GM21825 (cell line): ENCODE measurements at regions not wholly inside any gene's neighbourhood (a gene's known extent, or its start where the extent isn't known, plus 50 kb on each side); places are given as distances from the start of the nearest gene placed in this dataset.

Experiments
- ATAC-seq: cut with Tn5 transposase; IDR thresholded peaks from one replicate; pipeline ENCODE4 v1.9.1; 2021; ENCODE audit warnings: mild to moderate bottlenecking, moderate library complexity; ENCODE audit not compliant: unreplicated experiment

GRCh38 chr3:152051501-152052404 is 178.3 kb downstream of the SUCNR1 start:
- no peak for ATAC-seq

GRCh38 chr3:152053866-152054265 is 180.4 kb downstream of the SUCNR1 start:
- no peak for ATAC-seq

- ATAC-seq = no peak
These were observed 180.9 kb downstream of the SUCNR1 start for GRCh38 chr3:152054315-152054714.

- no peak for ATAC-seq
These were observed 182.6 kb downstream of the SUCNR1 start for GRCh38 chr3:152056073-152056472.

GRCh38 chr3:152056481-152056880 is 183.0 kb downstream of the SUCNR1 start:
- no peak for ATAC-seq

- no peak for ATAC-seq
These were observed 183.5 kb downstream of the SUCNR1 start for GRCh38 chr3:152056987-152057386.

- no peak for ATAC-seq
These were observed 185.4 kb downstream of the SUCNR1 start for GRCh38 chr3:152058856-152059255.

- ATAC-seq = no peak
These were observed 187.3 kb downstream of the SUCNR1 start for GRCh38 chr3:152060701-152061100.

GRCh38 chr3:152061296-152061695 is 187.9 kb downstream of the SUCNR1 start:
- ATAC-seq = no peak

- ATAC-seq = no peak
These were observed 196.4 kb downstream of the SUCNR1 start for GRCh38 chr3:152069871-152070270.

- no peak for ATAC-seq
These were observed 197.4 kb upstream of the MBNL1 start for GRCh38 chr3:152071315-152071714.

- ATAC-seq = peak; percentile 58
These were observed 196.8 kb upstream of the MBNL1 start for GRCh38 chr3:152071924-152072323.

GRCh38 chr3:152073267-152073666 is 195.5 kb upstream of the MBNL1 start:
- no peak for ATAC-seq

GRCh38 chr3:152076148-152076547 is 192.6 kb upstream of the MBNL1 start:
- ATAC-seq = no peak

- no peak for ATAC-seq
These were observed 188.7 kb upstream of the MBNL1 start for GRCh38 chr3:152079980-152080379.

GRCh38 chr3:152083135-152083534 is 185.6 kb upstream of the MBNL1 start:
- no peak for ATAC-seq

- no peak for ATAC-seq
These were observed 184.1 kb upstream of the MBNL1 start for GRCh38 chr3:152084441-152085158.

- ATAC-seq = no peak
These were observed 181.6 kb upstream of the MBNL1 start for GRCh38 chr3:152087153-152087552.

GRCh38 chr3:152089528-152089927 is 179.2 kb upstream of the MBNL1 start:
- no peak for ATAC-seq

GRCh38 chr3:152091725-152092124 is 177.0 kb upstream of the MBNL1 start:
- ATAC-seq = no peak

GRCh38 chr3:152093901-152094300 is 174.8 kb upstream of the MBNL1 start:
- no peak for ATAC-seq

GRCh38 chr3:152094406-152094805 is 174.3 kb upstream of the MBNL1 start:
- ATAC-seq = no peak
